Stimulated activated naive CD4-positive, alpha-beta T cell (primary cell): ENCODE measurements at regions not wholly inside any gene's neighbourhood (a gene's known extent, or its start where the extent isn't known, plus 50 kb on each side); places are given as distances from the start of the nearest gene placed in this dataset.

Experiments
- DNase-seq, 6 experiments: peaks; one replicate each; lab custom pipeline; 2025; lab: John Stamatoyannopoulos, UW

GRCh38 chr18:45527891-45528290, 87.4 kb upstream of the SLC14A2 start:
- DNase-seq, result no peak

DNA sequence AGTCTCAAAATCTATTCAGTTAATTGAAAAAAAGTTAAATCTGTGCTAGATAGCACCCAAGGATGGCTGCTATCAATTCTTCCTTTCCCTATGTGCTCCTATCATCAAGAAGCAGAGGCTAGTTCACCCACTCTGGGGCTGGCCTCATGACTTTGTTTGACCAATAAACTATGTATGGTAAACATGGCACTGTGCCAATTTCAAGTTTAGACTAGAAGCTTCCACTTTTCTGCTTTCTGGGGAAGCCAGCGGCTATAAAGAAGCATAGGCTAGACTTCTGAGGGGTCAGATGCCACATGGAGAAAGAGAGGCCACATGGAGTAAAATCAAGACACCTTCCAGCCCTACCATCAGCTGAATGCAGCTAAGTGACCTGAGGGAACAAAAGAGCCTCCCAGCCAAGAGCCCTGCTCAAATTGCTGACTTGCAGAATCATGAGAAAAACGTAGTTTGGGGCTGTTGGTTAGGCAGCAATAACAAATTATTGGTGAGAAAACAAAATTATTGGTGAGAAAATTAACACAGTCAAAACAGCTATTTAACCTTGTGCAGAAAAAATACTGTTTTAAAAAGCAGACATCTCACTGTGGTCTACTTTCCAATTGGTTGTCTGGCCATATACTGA, 86.5 kb upstream of the SLC14A2 start:
- DNase-seq, result no peak

- DNase-seq, result no peak
These were observed 76.8 kb upstream of the SLC14A2 start for GRCh38 chr18:45538444-45538843.

DNA sequence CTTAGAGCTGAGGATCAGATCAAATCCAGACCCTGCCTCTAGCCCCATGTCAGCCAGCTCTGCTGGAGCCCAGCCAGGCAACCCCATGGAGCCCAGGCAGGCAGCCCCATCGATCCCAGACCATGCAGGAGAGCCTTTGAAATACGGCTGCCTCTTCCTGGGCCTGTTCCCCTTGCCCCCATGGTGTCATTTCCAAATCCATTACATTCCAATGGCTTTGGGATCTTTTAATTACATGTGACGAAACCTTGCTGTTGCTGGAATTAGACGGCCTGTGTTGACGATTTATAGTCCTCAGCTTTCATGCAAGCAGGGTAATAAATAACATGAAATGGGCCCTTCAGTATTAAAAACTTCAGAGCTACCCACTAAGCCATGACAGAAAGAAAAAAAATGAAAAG, 75.8 kb upstream of the SLC14A2 start:
- no peak for DNase-seq

GRCh38 chr18:45540125-45540524, 75.2 kb upstream of the SLC14A2 start:
- no peak for DNase-seq

DNA sequence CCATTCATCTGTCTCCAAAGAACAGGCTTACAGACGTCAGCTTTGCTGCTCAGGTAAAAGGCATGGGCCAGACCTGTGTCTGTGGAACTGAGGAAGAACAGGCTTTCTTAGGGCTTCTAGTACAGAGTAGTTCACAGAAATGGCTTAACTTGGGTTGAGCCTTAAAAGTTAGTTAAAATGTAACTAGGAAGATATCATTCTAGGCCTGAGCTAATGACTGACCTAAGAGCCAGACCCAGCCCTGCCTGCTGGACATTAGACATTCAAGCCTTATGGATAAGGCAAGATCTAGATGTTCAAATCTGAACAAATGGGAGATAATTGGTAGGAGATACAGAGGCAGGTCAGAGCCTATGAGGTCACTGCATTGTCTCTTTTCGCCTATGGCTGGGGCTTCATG, 73.9 kb upstream of the SLC14A2 start:
- no peak for DNase-seq

GRCh38 chr18:45542043-45542442, 73.2 kb upstream of the SLC14A2 start:
- no peak for DNase-seq

DNA sequence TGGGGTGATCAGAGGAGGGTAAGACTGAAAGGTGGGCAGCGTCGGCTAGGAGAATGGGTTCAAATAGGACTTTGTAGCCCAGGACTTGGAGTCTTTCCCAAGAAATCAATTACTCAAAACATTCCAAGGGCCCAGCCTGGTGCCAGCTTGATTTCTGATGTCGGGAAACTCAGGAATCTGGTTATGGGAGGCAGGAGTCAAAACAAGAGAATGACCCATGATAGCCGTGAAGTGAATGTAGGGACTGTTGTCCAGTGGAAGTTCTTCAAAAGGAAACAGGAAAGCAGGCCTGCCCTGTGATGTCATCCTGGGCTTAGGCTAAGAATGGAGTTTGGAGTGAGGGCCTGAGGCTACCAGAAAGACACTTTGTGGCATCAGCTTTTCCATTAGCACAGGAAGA, 67.4 kb upstream of the SLC14A2 start:
- DNase-seq, result no peak

- no peak for DNase-seq
These were observed 66.7 kb upstream of the SLC14A2 start for GRCh38 chr18:45548614-45549013.

GRCh38 chr18:45549290-45549689, 66.0 kb upstream of the SLC14A2 start:
- no peak for DNase-seq

DNA sequence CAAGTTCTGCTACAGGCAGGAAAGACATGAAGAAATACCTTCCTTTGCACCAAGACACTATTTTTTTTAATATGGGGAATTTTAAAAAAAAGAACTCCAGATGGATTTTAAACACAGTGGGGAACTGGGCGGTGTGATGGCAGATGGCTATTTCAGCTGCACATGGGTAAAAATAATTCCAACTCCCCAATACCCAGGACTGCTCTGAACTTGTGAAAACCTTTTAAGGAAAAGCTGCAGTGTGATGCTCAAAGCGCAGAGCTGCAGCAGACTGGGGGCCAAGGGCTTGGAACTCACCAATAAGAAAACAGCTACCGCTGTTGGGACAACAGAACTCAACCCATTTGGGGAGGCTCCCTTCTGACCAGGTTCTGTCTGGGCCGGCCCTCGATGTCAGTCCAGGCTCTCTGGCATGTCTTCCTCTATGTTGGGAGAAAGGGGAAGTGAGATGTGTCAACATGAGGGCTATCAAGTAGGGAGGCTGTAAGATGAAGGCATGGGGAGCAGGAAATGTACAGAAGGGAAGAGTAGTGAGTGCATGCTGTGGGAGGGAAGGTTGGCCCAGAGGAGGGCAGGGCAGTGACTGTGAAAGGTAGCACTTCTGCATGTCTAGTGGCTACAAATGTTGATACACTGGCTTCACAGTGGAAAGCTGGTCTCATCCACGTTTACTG, 64.0 kb upstream of the SLC14A2 start:
- no peak for DNase-seq

- no peak for DNase-seq
These were observed 61.4 kb upstream of the SLC14A2 start for GRCh38 chr18:45553723-45554388.

DNA sequence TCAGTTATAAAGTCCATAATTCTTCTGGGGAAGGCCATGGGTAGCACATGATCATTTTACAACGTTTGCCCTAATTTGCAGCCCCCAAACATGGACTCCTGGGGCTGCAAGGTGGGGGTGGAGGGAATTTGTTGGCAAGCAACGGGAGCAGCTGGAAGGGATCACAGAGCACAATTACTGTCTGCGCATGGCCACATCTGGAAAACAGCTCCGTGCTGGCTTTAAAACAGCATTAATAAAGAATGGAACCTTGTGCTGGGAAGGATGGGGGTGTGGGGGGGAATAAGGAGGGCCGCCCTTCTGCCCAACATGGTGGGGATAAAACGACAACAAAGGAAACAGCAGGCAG, 60.9 kb upstream of the SLC14A2 start:
- DNase-seq, result no peak

DNA sequence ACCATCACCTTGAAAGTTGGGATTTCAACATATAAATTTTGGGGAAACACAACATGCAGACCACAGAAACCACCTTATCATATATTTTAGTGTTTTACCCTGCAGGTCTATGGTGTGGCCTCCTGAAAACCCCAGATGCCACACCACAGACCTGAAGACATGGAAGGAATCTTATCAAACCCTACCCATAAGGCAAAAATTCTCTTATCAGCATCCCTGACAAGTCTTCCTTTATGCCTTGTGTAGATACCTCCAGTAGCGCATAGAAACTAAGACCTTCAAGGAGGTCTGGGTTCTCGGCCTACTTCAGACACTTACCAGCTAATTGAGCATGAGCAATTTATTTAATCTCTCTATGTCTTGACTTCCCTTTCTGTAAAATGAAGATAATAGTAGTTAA, 59.1 kb upstream of the SLC14A2 start:
- DNase-seq, result no peak

GRCh38 chr18:45557287-45557686, 58.0 kb upstream of the SLC14A2 start:
- DNase-seq, result no peak

GRCh38 chr18:45557779-45558178, 57.5 kb upstream of the SLC14A2 start:
- no peak for DNase-seq

GRCh38 chr18:45559258-45559657, 56.0 kb upstream of the SLC14A2 start:
- DNase-seq, result no peak

- DNase-seq, result no peak
These were observed 54.4 kb upstream of the SLC14A2 start for GRCh38 chr18:45560870-45561269.

- no peak for DNase-seq
These were observed 52.5 kb upstream of the SLC14A2 start for GRCh38 chr18:45562567-45563479.

DNA sequence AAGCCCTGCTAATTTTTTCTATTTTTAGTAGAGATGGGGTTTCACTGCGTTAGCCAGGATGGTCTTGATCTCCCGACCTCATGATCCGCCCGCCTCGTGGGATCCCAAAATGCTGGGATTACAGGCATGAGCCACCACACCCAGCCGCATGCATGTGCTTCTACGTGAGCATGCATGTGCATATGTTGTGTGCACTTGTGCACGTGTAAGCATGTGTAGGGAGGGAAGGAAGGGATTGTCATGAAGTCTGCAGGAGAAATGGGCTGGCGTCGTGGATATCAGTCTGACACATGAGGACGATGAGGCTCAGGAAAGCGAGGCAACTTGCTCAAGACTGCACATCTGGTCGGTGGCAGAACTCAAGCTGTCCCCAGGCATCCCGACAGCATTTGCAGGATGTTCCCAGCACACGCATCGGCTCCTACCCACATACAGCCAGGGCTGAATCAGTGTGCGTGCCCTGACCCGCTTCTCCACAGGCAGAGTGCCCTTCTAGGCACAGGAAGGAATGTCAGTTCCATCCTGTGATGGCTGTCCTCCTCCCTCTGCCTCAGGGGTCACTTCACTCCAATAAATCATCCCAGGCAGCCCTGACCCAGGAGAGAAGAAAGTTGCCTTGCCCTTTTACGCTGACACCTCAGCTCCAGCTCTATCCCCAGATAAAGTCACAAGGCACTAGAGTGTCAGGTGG, 49.9 kb upstream of the SLC14A2 start:
- no peak for DNase-seq
